GM19467 (cell line): ENCODE measurements at regions not wholly inside any gene's neighbourhood (a gene's known extent, or its start where the extent isn't known, plus 50 kb on each side); places are given as distances from the start of the nearest gene placed in this dataset.
"Not testable (repeated sequence)": the region's sequence is repeated elsewhere in the genome, so short reads cannot be mapped to it uniquely, and the experiment has no call there.

Source experiments
- ATAC-seq: cut with Tn5 transposase; IDR thresholded peaks from one replicate; pipeline ENCODE4 v1.9.1; 2021; ENCODE audit warnings: mild to moderate bottlenecking, moderate library complexity; ENCODE audit not compliant: unreplicated experiment

- ATAC-seq, result not testable (repeated sequence)
Measured at GRCh38 chr20:29516847-29517246, 1740.6 kb upstream of the DEFB115 start.

DNA sequence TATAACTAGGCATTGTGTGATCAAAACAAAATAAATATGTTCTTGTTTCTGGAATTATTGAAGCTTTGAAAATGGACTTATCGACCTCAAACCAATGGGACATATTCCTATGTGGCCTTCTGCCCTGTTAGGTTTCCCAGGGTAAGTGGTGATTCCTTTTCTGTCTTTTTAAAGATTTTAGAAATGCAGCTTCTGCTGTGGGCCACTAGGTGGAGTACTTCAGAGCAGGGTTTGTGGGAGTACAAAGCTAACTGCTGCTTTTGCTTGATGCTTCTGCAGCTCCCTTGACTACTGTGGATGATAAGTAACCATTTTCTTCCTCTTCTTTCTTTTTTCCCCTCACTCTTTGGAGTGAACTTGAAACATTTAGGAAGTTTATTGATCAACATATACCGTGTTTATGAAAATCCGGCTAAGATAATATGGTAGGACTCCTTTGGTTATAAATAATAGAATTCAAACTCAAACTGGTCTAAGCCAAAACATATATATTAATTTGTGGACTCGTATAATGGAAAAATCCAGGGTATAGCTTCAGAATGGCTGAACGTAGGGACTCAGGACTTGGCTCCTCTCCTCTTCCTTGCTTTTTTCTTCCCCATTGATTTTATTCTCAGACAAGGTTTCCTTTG lies 1737.7 kb upstream of the DEFB115 start:
- ATAC-seq, result not testable (repeated sequence)

DNA sequence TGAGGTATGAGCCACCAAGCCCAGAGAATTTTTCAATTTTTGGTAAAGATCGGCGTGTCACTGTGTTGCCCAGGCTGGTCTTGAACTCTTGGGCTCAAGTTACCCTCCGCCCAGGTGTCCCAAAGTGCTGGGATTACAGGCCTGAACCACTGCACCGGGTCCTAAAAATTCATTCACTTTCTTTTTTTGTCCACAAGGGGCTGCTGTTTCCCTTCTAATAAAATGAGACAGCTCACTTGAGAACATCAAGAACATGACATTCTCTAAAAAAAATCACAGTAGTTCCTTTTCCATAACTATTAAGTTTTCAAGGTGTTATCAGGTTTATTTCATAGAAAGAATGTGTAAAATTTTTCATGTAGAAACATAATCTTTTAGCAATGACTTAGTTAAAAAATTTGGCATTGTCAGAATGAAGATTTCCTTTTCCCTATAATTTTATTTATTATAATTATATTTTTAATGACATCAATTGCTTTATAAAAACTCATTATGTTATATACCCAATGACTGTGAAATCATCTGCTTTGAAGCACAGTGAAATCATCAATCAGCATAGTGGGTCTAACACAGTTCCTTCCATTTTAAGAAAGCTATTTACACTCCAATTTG lies 1723.8 kb upstream of the DEFB115 start:
- ATAC-seq, result not testable (repeated sequence)

- not testable (repeated sequence) for ATAC-seq
Measured at GRCh38 chr20:29566901-29567635, 1690.4 kb upstream of the DEFB115 start.

GRCh38 chr20:29567671-29568070 lies 1689.8 kb upstream of the DEFB115 start:
- not testable (repeated sequence) for ATAC-seq

GRCh38 chr20:29570126-29570525 lies 1687.3 kb upstream of the DEFB115 start:
- not testable (repeated sequence) for ATAC-seq

GRCh38 chr20:29589530-29589929 lies 1667.9 kb upstream of the DEFB115 start:
- not testable (repeated sequence) for ATAC-seq

- not testable (repeated sequence) for ATAC-seq
Measured at GRCh38 chr20:29604163-29604562, 1653.3 kb upstream of the DEFB115 start.

DNA sequence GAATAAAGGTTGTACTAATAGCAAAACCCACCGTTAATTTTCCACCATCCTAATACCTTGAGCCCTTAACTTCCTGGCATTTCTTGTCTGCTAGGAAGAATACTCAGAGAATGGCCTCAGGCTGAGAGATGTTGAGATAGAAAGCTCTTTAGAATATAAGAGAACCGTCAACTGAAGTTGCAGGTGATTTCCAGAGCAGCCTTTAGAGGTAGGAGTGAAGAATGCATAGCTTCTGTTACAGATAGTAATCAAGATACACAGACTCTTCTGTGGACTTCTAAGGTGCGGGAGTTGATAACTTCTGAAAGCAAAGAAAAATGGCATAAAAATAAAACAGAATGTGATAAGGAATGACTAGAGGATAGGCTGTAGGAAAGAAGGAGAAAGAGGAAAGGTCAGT lies 1651.3 kb upstream of the DEFB115 start:
- not testable (repeated sequence) for ATAC-seq

GRCh38 chr20:29629395-29629794 lies 1628.1 kb upstream of the DEFB115 start:
- not testable (repeated sequence) for ATAC-seq
